Activated T-helper 1 cell treated with anti-CD3 and anti-CD28 coated beads, Interleukin-12 subunit alpha, Interleukin-12 subunit beta, Interleukin-2, Interleukin-4 antibody, amounts not matched to agents 30 ng/mL and 10 ng/mL and 1 ng/mL, durations not matched to agents 14 hours and 24 hours and 36 hours (primary cell): ENCODE measurements at regions not wholly inside any gene's neighbourhood (a gene's known extent, or its start where the extent isn't known, plus 50 kb on each side); places are given as distances from the start of the nearest gene placed in this dataset.

Source experiments
- DNase-seq: peaks from one replicate; pipeline ENCODE4 v3.0.0; 2021; ENCODE audit warnings: low spot score
- H3K27ac Mint-ChIP-seq: one replicate; pipeline ENCODE4 v1.8.0; 2021; ENCODE audit warnings: mild to moderate bottlenecking, mixed read lengths
- H3K27me3 Mint-ChIP-seq: one replicate; pipeline ENCODE4 v1.8.0; 2022; ENCODE audit warnings: mild to moderate bottlenecking, moderate library complexity, mixed read lengths; ENCODE audit not compliant: insufficient read depth
- H3K36me3 Mint-ChIP-seq: one replicate; pipeline ENCODE4 v1.8.0; 2021; ENCODE audit warnings: low read depth, mixed read lengths
- H3K4me1 Mint-ChIP-seq: one replicate; pipeline ENCODE4 v1.8.0; 2021; ENCODE audit warnings: low read depth, mixed read lengths
- H3K4me3 Mint-ChIP-seq: one replicate; pipeline ENCODE4 v1.8.0; 2021; ENCODE audit warnings: mild to moderate bottlenecking, moderate library complexity, mixed read lengths
- H3K9me3 Mint-ChIP-seq: one replicate; pipeline ENCODE4 v1.8.0; 2021; ENCODE audit warnings: mixed read lengths
- intact Hi-C: fragments of 100-400 bp; cut with micrococcal nuclease; formaldehyde crosslinking; loops from one replicate; pipeline ENCODE4 v1.15.1; 2024

- H3K36me3 Mint-ChIP-seq: no peaks in the 10 kb centered on the region
Measured at GRCh38 chr11:119480380-119481020, 57.5 kb upstream of the THY1 start.

DNA sequence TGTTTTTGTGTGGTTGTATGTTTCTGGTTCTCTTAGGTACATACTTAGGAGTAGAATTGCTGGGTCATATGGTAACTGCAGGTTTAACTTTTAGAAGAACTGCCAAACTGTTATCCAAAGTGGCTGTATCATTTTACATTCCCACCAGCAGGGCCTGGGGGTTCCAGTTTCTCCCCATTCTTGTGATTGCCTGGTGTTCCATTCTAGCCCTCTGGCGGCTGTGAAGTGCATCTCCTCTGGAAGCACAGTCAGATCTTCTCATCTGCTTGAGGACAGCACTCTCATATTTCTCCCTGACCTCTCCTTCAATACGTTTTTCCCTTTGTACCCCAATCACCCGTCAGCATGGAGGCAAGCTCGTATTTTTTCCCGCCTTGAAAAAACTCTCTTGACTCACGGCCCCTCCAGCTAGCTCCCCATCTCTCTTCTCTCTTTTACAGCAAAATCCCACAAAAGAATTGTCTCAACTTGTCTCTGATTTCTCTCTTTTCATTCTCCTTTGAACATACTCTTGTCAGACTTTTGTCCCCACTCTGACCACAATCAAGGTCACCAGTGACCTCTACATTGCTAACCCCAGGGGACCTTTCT is 56.8 kb upstream of the THY1 start:
- DNase-seq: no peak

More at GRCh38 chr11:119480380-119481020, 57.5 kb upstream of the THY1 start:
- no peak overlapping the region for H3K27ac Mint-ChIP-seq
- DNase-seq: no peak
- no peak overlapping the region for H3K4me3 Mint-ChIP-seq
- H3K27me3 Mint-ChIP-seq: peaks cover 8% of the 10 kb centered on the region
- no peaks in the 10 kb centered on the region for H3K4me1 Mint-ChIP-seq
- H3K9me3 Mint-ChIP-seq: no peaks in the 10 kb centered on the region
- intact Hi-C loops: loop anchor here (1.0 to 2.0 kb wide), 2 partner anchors 54 to 248 kb away; partner anchors contain the start of gene NECTIN1

GRCh38 chr11:119478711-119479285 is 55.8 kb upstream of the THY1 start:
- Mint-ChIP-seq H3K27ac (no peak overlapping the region), H3K9me3 (no peaks in the 10 kb centered on the region)

More for the DNA sequence above, 56.8 kb upstream of the THY1 start:
- H3K36me3 Mint-ChIP-seq: no peaks in the 10 kb centered on the region
- intact Hi-C loops: loop anchor here (2.0 kb wide), 1 partner anchor 249 kb away; the partner anchor contains the start of gene NECTIN1
- H3K9me3 Mint-ChIP-seq: no peaks in the 10 kb centered on the region
- H3K27me3 Mint-ChIP-seq: peaks cover 8% of the 10 kb centered on the region
- no peaks in the 10 kb centered on the region for H3K4me1 Mint-ChIP-seq
- no peak overlapping the region for H3K27ac Mint-ChIP-seq
- no peak overlapping the region for H3K4me3 Mint-ChIP-seq

DNA sequence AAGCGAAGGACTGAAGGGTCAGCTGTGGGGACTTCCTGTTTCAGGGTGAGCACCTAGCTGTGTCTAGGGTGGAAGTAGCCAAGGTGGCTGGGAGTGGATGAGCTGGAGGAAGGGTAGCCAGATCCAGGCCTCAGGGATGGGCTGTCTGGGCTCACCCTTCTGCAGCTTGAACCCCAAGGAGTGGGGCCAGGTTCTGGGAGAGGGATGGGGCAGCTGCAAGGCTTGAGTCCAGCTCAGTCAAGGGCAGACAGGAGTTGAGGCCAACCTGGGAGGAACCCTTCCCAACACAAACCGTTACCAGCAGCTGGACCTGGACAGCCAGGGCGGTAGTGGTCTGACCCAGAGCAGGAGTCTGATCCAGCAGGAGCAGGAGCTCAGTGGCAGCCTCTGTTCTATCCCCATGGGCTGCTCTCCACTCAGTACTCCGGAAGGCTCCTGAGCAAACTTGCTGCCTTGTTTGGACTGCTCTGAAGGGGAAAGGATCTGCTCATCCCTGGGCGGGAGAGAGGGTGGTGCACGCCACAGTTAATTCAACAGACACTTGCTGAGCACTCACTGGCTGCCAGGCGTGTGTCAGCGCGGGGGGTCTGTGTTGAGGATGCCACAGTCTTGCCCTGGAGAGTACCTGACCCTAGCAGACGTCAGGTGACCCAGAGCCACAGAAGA is 53.8 kb upstream of the THY1 start:
- H3K27me3 Mint-ChIP-seq: peaks cover 9% of the 10 kb centered on the region
- H3K9me3 Mint-ChIP-seq: no peaks in the 10 kb centered on the region
- intact Hi-C loops: no loop called here
- no peaks in the 10 kb centered on the region for H3K36me3 Mint-ChIP-seq
- no peaks in the 10 kb centered on the region for H3K4me1 Mint-ChIP-seq
- H3K27ac Mint-ChIP-seq: no peak overlapping the region
- H3K4me3 Mint-ChIP-seq: no peak overlapping the region
- no peak for DNase-seq

More at GRCh38 chr11:119478711-119479285, 55.8 kb upstream of the THY1 start:
- no peaks in the 10 kb centered on the region for H3K4me1 Mint-ChIP-seq
- H3K27me3 Mint-ChIP-seq: peaks cover 8% of the 10 kb centered on the region
- DNase-seq: no peak
- no peak overlapping the region for H3K4me3 Mint-ChIP-seq
- intact Hi-C loops: no loop called here
- no peaks in the 10 kb centered on the region for H3K36me3 Mint-ChIP-seq

GRCh38 chr11:119476038-119476437 is 53.1 kb upstream of the THY1 start:
- H3K27me3 Mint-ChIP-seq: peaks cover 9% of the 10 kb centered on the region
- no peak overlapping the region for H3K27ac Mint-ChIP-seq
- no peaks in the 10 kb centered on the region for H3K4me1 Mint-ChIP-seq
- H3K4me3 Mint-ChIP-seq: no peak overlapping the region
- intact Hi-C loops: no loop called here
- no peaks in the 10 kb centered on the region for H3K9me3 Mint-ChIP-seq
- no peaks in the 10 kb centered on the region for H3K36me3 Mint-ChIP-seq
- DNase-seq: no peak

DNA sequence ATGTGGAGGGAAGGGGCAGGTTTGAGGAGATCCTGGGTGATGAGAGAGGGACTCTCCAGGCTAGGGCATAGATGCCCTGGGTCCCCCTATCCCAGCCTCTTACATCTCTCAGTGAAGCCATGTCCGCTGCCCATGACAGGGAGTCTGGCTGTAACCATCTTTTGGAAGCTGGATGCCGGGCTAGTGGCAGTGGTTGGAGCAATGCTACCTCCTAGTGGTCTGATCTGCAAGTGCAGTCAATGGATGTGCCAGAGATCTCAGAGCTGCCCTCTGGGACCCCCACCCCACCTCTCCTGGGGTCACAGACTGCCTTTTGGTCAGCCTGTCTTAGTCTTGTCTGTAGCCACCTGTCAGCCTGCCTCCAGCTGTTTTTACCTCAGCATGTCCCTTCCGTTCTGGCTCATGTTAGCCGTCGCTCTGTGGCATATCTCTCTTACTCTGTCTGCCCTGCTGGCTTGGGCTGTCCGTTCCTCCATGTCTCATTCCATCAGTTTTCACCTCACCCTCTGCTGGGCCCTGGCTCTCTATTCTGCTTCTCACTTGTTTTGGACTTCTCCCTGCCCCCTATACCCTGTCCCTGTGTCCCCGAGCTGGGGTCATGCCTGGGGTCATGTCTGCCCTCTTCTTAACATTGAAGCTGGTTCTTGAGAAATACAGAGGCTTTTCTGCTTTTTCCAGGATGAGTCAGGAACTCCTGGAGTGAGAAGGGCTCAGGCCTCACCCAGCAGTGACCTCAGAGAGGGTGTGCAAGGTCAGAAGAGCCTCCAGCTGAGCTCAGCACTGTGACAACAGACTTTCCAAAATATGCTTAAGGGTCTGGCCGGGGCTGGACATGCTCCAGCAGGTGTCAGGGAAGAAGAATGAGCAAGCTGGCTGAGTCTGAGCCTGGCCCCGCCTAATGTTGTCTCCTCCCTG is 52.0 kb upstream of the THY1 start:
- Mint-ChIP-seq H3K4me1 (no peaks in the 10 kb centered on the region), H3K27me3 (peaks cover 8% of the 10 kb centered on the region), H3K4me3 (no peak overlapping the region), H3K9me3 (no peaks in the 10 kb centered on the region), H3K36me3 (no peaks in the 10 kb centered on the region), H3K27ac (no peak overlapping the region)
- peak; percentile 16 for DNase-seq
- intact Hi-C loops: loop anchor here (1.0 kb wide), 2 partner anchors 94 to 119 kb away; partner anchors contain the start of gene USP2

- no peaks in the 10 kb centered on the region for H3K4me1 Mint-ChIP-seq
- no peak overlapping the region for H3K4me3 Mint-ChIP-seq
- H3K27me3 Mint-ChIP-seq: peaks cover 6% of the 10 kb centered on the region
- no peak for DNase-seq
- intact Hi-C loops: loop anchor here (1.0 kb wide), 2 partner anchors 93 to 118 kb away; partner anchors contain the start of gene USP2
- no peaks in the 10 kb centered on the region for H3K36me3 Mint-ChIP-seq
- H3K27ac Mint-ChIP-seq: no peak overlapping the region
- H3K9me3 Mint-ChIP-seq: no peaks in the 10 kb centered on the region
Measured at GRCh38 chr11:119473901-119474681, 51.1 kb upstream of the THY1 start.

DNA sequence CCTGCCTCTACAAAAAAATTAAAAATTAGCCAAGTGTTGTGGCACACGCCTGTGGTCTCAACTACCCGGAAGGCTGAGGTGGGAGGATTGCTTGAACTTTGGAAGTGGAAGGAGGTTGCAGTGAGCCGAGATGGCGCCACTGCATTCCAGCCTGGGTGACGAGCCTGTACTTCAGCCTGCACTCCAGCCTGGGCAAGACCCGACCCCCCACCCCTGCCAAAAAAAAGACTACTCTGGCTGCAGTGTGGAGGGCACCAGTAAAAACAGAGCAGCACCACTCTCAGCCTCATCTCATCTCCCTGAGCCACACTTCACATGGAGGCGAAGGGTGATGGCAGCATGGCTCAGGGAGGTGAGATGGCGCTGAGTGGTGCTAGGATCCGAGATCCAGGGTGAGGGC is 50.3 kb upstream of the THY1 start:
- no peak for DNase-seq
- H3K27ac Mint-ChIP-seq: no peak overlapping the region

GRCh38 chr11:119472856-119473222 is 49.9 kb upstream of the THY1 start:
- Mint-ChIP-seq H3K4me3 (no peak overlapping the region), H3K36me3 (no peaks in the 10 kb centered on the region), H3K27me3 (peaks cover 7% of the 10 kb centered on the region), H3K4me1 (no peaks in the 10 kb centered on the region), H3K27ac (no peak overlapping the region), H3K9me3 (no peaks in the 10 kb centered on the region)
- no peak for DNase-seq
- intact Hi-C loops: no loop called here

More for the DNA sequence above, 50.3 kb upstream of the THY1 start:
- Mint-ChIP-seq H3K9me3 (no peaks in the 10 kb centered on the region), H3K4me3 (no peak overlapping the region), H3K27me3 (peaks cover 7% of the 10 kb centered on the region), H3K36me3 (no peaks in the 10 kb centered on the region), H3K4me1 (no peaks in the 10 kb centered on the region)
- intact Hi-C loops: no loop called here
